Stimulated activated naive CD8-positive, alpha-beta T cell treated with anti-CD3 and anti-CD28 coated beads, Interleukin-15, Interleukin-2, amounts not matched to agents 100 ng/mL and 50 ng/mL, for 24 hours (primary cell): ENCODE measurements at regions not wholly inside any gene's neighbourhood (a gene's known extent, or its start where the extent isn't known, plus 50 kb on each side); places are given as distances from the start of the nearest gene placed in this dataset.

Experiments
- H3K27ac Mint-ChIP-seq: one replicate; pipeline ENCODE4 v1.8.0; 2021; ENCODE audit warnings: mild to moderate bottlenecking, mixed read lengths
- H3K27me3 Mint-ChIP-seq: one replicate; pipeline ENCODE4 v1.8.0; 2021; ENCODE audit warnings: mixed read lengths
- H3K36me3 Mint-ChIP-seq: one replicate; pipeline ENCODE4 v1.8.0; 2021; ENCODE audit warnings: low read depth, mixed read lengths
- H3K4me1 Mint-ChIP-seq: one replicate; pipeline ENCODE4 v1.8.0; 2021; ENCODE audit warnings: low read depth, mixed read lengths
- H3K4me3 Mint-ChIP-seq: one replicate; pipeline ENCODE4 v1.8.0; 2021; ENCODE audit warnings: mild to moderate bottlenecking, mixed read lengths
- H3K9me3 Mint-ChIP-seq: one replicate; pipeline ENCODE4 v1.8.0; 2021; ENCODE audit warnings: mixed read lengths

DNA sequence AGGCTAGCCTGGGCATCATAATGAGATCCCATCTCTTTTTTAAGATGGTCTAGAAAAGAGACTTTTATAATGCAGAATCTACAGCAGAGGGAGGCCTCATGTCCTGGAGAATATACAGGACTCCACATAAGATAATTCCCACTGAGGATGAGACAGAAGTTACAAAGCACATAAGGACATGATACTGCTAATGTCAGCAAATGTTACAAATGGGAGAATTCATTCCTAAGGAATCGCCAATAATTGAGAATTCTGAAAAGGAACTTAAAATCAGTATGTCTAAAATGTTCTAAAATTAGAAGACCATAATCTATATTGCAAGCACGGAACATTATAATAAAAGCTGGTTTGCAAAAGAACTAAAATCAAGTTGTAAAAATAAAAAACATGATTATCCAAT, 131.6 kb upstream of the PKDCC start:
- Mint-ChIP-seq H3K27me3 (no peaks in the 10 kb centered on the region), H3K4me1 (no peaks in the 10 kb centered on the region), H3K4me3 (no peak overlapping the region), H3K9me3 (no peaks in the 10 kb centered on the region), H3K27ac (no peak overlapping the region), H3K36me3 (no peaks in the 10 kb centered on the region)

DNA sequence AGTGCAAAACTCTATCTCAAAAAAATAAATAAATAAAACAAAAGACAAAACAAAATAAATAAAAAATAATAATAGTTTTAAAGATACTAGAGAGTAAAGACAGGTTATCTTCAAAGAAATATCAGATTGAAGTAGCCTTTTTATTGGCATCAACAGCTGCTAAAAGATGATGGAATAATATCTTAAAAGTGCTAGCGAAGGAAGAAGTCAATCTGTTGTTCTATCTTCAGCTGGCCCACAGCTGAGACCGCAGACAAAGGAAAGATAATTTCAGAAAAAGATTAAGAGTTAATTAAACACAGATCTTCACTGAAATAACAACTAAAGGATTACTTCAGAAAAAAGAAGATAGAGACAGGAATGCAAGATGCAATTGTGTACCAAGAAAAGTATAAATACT, 130.2 kb upstream of the PKDCC start:
- H3K27me3 Mint-ChIP-seq: no peaks in the 10 kb centered on the region
- no peaks in the 10 kb centered on the region for H3K36me3 Mint-ChIP-seq
- H3K27ac Mint-ChIP-seq: no peak overlapping the region
- no peak overlapping the region for H3K4me3 Mint-ChIP-seq
- no peaks in the 10 kb centered on the region for H3K4me1 Mint-ChIP-seq
- H3K9me3 Mint-ChIP-seq: no peaks in the 10 kb centered on the region

DNA sequence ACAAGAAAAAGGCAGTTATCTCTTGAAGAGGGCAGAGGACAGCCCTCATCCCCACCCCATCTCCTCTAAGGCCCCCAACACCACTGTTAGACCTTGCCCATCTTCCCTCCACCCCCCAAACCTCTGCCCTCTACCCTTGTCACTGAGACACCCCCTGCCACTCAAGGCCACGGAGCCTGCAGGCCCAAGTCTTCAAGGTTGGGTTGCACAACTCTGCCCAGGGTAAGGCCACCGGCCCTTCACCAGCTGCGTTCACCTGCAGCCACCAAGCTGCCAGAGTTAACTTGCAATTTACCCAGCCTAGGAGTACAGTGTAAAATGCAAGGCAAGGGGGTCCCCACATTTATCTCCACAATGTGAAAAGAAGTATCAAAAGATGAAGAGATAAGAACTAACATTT, 128.7 kb upstream of the PKDCC start:
- Mint-ChIP-seq H3K27ac (no peak overlapping the region), H3K27me3 (no peaks in the 10 kb centered on the region), H3K9me3 (no peaks in the 10 kb centered on the region), H3K4me1 (no peaks in the 10 kb centered on the region), H3K4me3 (no peak overlapping the region), H3K36me3 (no peaks in the 10 kb centered on the region)

DNA sequence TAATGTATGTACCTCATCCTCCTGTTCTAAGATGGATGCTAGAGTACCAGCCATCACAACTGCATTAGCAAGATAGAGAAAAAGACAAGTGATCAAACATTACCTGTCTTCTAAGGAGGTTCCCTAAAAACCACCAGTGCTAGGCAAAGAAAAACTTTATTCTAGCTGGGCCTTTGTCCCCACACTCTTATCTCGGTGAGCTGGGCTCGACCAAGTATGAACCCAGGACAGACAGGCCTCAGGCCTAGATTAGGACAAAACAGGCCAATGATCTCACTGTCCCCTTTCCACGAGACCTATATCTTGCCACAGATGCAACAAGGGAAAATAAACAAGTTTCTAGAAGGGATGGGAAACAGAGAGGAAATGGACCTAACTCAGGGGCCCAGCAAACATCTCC, 127.6 kb upstream of the PKDCC start:
- Mint-ChIP-seq H3K9me3 (no peaks in the 10 kb centered on the region), H3K27ac (no peak overlapping the region), H3K27me3 (no peaks in the 10 kb centered on the region), H3K4me1 (no peaks in the 10 kb centered on the region), H3K4me3 (no peak overlapping the region), H3K36me3 (no peaks in the 10 kb centered on the region)

DNA sequence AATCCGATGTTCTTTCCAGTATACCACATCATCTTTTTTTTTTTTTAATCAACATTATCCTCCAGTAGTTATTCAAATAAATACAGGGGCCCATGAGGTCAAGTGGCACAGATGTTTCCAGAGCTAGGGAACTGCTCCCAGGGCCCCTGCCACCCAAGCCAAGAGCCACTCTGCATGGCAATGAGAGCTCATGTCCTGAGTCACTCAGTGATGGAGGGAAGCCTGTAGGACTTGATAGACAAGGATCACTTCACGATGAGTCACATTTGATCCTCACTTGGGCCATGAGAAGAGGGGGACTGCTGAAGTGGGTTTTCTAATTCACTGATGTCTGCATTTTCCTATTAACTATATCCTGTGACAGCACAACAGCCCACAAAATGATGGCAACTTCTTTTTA, 127.0 kb upstream of the PKDCC start:
- Mint-ChIP-seq H3K9me3 (no peaks in the 10 kb centered on the region), H3K4me3 (no peak overlapping the region), H3K27ac (no peak overlapping the region), H3K4me1 (no peaks in the 10 kb centered on the region), H3K27me3 (no peaks in the 10 kb centered on the region), H3K36me3 (no peaks in the 10 kb centered on the region)

DNA sequence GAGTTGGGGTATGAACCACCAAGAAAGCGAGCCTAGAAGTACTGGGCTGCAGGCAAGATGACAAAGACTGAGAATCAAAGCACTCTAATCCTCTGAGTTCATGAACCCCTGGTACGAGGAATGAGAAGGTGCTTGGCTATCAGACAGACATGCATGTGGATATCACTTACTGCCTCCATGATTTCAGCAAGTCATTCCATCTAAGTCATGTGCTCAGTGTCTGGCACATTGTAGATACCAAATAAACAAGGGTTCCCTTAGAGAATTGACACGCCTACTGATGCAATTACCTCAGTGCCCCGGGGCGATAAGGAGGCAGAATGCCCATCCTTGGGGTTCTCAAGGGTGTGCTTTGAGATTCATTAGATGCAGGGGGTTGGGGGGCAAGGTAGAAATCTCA, 125.6 kb upstream of the PKDCC start:
- no peaks in the 10 kb centered on the region for H3K9me3 Mint-ChIP-seq
- H3K27ac Mint-ChIP-seq: no peak overlapping the region
- no peaks in the 10 kb centered on the region for H3K4me1 Mint-ChIP-seq
- H3K27me3 Mint-ChIP-seq: no peaks in the 10 kb centered on the region
- H3K4me3 Mint-ChIP-seq: no peak overlapping the region
- H3K36me3 Mint-ChIP-seq: no peaks in the 10 kb centered on the region

DNA sequence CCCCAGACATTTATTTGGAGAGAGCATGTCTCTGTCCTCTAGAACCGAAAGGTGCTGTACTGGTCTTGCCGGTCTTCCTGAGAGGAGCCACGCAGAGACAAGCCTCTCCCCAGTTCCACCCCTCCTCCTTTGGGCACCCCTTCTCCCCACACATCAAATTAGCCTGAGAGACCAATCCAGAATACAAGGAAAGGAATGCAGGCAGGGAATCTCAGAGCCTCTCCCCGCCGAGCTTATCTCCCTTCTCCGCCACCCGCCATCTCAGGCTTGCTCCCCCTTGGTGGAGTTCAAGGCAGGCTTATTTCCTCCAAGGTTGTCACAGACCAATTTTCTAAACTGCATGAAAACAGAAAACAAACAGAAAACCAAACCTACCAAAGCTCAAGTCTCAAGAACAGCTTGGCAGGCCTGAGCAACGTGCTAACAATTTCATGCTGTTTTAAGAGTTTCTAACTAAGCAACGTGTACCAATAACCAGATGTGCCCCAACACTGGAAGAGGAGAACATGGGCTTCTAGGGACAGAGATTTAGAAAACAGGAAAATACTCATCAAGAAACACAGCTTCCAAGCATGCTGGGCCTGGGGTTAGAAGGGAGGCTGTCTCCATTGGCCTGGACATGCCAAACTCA, 124.5 kb upstream of the PKDCC start:
- Mint-ChIP-seq H3K4me3 (no peak overlapping the region), H3K36me3 (no peaks in the 10 kb centered on the region)

DNA sequence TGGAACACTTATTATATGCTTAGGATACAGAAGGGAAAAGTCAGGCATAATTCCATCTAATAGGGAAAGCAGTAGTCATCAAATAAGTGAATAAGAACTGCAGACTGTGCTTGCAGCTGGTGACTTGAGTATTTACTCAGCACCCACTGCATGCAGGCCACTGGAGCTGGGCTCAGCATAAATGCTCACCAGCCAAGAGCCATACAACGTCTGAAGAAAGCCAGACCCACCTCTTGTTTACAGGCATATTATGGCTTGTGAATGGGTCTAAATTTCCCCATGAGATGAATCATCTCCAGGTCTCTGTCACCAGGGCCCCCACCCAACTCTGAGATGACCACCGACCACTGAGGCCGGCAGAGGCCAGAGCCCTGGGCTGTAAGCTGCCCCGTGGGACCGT, 123.8 kb upstream of the PKDCC start:
- Mint-ChIP-seq H3K27ac (no peak overlapping the region), H3K4me3 (no peak overlapping the region), H3K36me3 (no peaks in the 10 kb centered on the region), H3K4me1 (no peaks in the 10 kb centered on the region), H3K27me3 (no peaks in the 10 kb centered on the region), H3K9me3 (no peaks in the 10 kb centered on the region)

More for the DNA sequence above, 124.5 kb upstream of the PKDCC start:
- Mint-ChIP-seq H3K27me3 (no peaks in the 10 kb centered on the region), H3K4me1 (no peaks in the 10 kb centered on the region), H3K9me3 (no peaks in the 10 kb centered on the region), H3K27ac (no peak overlapping the region)

DNA sequence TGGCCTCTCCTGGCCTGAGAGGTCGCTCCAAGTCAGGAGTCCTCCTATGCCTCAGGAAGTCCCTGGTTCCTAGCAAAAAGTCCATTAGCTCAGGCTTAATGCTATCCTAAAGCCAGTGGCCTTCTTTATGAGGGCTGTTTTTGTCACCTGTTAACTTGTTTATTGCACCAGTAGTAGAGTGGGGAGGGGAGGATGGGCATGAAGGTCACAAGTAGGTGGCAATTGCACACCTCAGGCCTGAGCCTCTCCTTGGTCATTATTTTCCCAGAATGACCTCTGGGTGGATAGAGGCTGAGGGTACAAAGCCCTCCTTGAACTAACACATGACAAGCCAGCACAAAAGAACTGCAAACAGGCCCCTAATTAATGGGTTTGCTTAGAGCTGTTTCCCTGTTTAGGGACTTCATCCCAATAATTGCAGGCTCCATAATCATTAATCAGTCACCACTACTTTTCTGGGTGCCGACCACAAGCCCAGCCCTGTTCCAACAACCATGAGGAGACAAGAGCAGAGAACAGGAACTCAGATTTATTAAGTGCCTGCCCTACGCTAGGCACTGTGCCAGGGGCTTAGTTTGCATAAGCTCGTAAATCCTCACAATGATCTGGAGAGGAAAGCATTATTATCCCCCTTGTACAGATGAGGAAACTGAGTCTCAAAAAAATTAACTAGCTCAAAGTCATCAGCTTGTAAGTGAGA, 123.0 kb upstream of the PKDCC start:
- Mint-ChIP-seq H3K27me3 (no peaks in the 10 kb centered on the region), H3K4me3 (no peak overlapping the region), H3K36me3 (no peaks in the 10 kb centered on the region), H3K9me3 (no peaks in the 10 kb centered on the region), H3K27ac (no peak overlapping the region), H3K4me1 (no peaks in the 10 kb centered on the region)

DNA sequence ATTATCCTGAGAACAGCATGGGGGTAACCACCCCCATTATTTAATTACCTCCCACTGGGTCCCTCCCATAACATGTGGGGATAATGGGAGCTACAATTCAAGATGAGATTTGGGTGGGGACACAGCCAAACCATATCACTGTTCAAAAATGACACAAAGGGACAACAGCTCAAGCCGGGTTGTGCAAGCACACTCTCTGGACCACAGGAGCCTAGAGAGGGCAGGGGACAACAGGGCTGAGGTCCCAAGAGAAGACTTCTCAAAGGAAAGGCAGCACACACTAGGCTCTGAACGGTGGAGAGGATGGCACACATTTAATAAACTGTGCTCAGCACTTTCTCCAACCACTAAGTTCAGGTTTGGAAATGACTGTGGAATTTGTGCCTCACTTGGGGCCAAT, 122.1 kb upstream of the PKDCC start:
- Mint-ChIP-seq H3K4me1 (no peaks in the 10 kb centered on the region), H3K27me3 (no peaks in the 10 kb centered on the region), H3K9me3 (no peaks in the 10 kb centered on the region), H3K36me3 (no peaks in the 10 kb centered on the region), H3K27ac (no peak overlapping the region), H3K4me3 (no peak overlapping the region)

DNA sequence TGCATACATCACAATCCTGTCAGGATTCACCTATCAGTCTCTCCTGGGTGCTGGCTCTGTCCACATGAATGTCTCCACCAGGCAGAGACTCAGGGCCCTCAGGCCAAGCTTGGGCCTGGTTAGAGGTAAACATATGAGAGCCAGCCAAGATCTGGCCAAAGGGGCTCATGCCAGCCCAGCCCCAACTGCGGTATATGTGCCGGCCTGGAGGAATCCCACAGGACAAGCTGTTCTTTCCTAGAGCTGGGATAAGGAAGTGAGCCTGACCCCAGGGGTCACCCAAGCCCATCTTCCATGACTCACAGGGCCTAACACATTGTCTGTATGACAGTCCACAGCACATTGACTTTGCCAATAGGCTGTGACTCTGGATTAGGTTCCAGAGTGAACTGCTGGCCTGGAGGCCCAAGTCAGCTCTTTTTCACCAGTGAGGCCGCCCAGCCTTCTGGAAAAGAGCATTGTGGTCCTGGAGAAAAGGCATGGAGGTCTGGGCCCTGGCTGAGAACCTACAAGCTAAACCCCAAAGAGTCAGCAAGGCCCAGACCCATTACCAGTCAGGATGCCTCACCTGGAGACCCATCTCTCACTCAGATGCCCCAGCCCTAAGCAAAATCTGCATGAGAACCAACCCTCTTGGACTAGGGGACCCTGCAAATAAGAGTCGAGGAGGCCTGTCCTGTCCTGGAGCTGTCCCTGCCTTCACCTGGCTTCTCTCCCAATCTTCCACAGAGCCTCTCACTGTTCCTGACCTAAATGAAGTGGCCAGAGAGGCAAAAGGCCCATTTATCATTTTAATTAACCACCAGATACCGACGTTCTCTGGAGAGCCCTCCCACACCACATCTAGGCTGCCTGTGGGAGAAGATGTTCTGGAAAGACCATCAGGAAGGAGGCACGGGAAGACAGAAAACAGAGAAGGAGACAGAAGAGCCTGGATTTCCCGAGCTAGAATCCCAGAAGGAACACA, 120.9 kb upstream of the PKDCC start:
- Mint-ChIP-seq H3K4me3 (no peak overlapping the region), H3K9me3 (no peaks in the 10 kb centered on the region), H3K27me3 (peaks cover under 1% of the 10 kb centered on the region), H3K27ac (no peak overlapping the region), H3K36me3 (no peaks in the 10 kb centered on the region), H3K4me1 (no peaks in the 10 kb centered on the region)

DNA sequence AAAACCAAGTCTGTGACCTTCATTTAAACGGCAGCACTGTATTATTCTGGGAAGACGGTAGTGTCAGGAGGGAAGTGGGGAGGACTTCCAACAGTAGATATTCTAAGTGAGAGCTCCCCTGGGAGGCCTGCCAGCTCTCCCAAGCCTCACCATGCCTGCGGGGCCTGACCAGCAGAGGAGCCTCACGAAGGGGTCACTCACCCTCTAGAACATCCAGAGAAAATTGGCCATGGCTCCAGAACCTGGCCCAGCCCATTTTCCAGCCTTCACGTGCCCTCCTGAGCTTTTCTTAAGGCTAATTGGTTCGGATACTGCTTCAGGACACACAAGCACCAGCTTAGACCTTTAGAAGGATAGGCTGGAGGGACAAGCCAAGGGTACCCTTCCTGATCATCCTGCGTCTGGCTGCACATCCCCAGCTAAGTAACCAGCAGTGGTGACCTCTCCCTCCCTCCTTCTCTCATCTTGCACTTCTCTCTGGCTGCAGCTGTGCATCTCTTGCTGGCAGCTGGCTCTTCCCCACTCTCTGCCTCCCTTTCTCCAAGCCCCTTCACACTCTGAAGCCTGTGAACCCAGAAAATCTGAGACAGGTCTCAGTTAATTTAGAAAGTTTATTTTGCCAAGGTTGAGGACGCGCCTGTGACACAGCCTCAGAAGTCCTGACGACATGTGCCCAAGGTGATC, 120.1 kb upstream of the PKDCC start:
- H3K27me3 Mint-ChIP-seq: peaks cover 4% of the 10 kb centered on the region
- H3K36me3 Mint-ChIP-seq: no peaks in the 10 kb centered on the region
- H3K4me1 Mint-ChIP-seq: no peaks in the 10 kb centered on the region
- no peak overlapping the region for H3K4me3 Mint-ChIP-seq
- H3K27ac Mint-ChIP-seq: no peak overlapping the region
- no peaks in the 10 kb centered on the region for H3K9me3 Mint-ChIP-seq

DNA sequence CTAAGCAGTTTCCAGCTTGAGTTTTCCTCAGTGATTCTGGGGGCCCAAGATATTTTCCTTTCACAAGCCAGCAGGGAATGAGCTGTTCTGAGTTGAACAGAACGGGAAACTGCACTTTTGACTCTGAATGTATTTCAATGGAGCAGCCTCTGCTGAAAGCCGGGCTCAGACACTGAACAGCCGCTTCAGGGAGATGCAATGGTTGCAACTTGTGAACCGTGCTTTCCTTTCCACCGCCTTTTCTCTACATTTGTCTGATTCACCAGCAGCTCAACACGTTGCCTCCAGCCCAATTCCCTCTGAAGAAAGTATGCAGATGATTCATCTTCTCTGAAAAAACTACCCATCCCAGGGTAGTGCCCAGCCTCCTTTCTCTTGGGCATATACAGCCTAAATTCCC, 119.3 kb upstream of the PKDCC start:
- H3K9me3 Mint-ChIP-seq: no peaks in the 10 kb centered on the region
- peaks cover 4% of the 10 kb centered on the region for H3K27me3 Mint-ChIP-seq
- no peak overlapping the region for H3K4me3 Mint-ChIP-seq
- no peak overlapping the region for H3K27ac Mint-ChIP-seq
- no peaks in the 10 kb centered on the region for H3K4me1 Mint-ChIP-seq
- H3K36me3 Mint-ChIP-seq: no peaks in the 10 kb centered on the region

DNA sequence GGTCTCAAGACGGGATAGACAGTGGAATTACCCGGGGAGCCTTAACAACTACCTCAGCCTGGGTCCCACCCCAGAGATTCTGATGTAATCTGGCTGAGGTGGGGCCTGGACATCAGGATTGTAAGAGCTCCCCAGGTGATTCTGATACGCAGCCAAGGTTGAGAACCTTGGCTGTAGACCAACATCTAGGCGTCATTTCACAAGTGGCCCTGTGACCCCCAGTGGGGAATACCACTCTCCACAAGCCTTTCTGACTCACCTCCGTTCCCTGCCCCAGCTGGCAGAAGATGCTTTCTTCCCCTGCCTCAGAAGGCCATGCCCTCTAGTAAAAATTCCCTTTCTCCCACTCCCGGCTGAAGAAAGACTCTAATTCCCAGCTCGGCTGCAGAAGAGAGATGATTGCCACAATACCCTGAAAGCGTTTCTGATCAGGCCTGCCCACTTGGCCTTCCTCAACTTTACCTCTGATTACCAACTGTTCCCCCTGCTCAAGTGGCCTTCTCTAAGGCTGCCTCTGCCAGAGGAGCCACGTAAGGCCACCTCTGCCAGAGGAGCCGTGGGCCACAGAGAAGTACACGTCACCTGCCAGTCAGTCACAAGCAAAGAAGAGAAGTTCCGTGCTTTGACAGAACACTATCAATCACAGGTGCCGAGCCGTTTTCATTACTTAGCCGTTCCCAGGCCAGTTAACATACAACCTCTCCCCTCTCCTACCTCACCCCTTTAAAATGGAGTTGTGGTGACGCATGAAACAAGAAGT, 116.8 kb upstream of the PKDCC start:
- Mint-ChIP-seq H3K9me3 (no peaks in the 10 kb centered on the region), H3K27ac (no peak overlapping the region), H3K27me3 (peaks cover 4% of the 10 kb centered on the region), H3K36me3 (no peaks in the 10 kb centered on the region), H3K4me3 (no peak overlapping the region), H3K4me1 (no peaks in the 10 kb centered on the region)
